HG03521 (cell line): ENCODE measurements at regions not wholly inside any gene's neighbourhood (a gene's known extent, or its start where the extent isn't known, plus 50 kb on each side); places are given as distances from the start of the nearest gene placed in this dataset.
"Not testable (repeated sequence)": the region's sequence is repeated elsewhere in the genome, so short reads cannot be mapped to it uniquely, and the experiment has no call there.

ENCODE experiments used
- ATAC-seq: cut with Tn5 transposase; IDR thresholded peaks from one replicate; pipeline ENCODE4 v1.9.1; 2021; ENCODE audit warnings: mild to moderate bottlenecking, moderate library complexity; ENCODE audit not compliant: unreplicated experiment

DNA sequence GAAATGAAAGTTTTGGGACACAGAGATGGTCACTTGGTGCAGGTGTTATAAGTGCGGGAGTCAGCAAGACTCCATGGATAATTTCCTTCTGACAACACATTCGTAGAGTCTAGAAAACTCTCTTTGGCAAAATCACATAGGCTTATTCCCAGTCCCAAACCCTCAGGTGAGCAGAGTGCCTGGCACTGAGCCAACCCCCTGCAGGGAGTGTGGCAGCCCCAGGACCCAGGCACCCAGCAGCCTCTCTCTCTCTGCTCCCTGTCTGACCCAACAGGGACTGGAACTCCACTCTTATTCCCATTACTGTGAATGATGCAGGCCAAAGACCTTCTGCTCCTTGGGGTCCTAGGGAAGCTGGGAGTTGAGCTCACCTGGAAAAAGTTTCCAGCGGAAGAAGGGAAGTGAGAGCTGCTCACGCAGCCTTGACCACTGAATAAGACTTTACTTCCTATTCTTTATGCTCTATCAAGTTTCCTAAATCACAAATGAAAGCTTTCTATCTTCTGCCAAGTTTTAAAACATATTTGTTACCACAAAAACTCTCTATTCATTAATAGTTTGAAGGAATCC is 132.6 kb upstream of the ETV3 start:
- ATAC-seq = no peak

DNA sequence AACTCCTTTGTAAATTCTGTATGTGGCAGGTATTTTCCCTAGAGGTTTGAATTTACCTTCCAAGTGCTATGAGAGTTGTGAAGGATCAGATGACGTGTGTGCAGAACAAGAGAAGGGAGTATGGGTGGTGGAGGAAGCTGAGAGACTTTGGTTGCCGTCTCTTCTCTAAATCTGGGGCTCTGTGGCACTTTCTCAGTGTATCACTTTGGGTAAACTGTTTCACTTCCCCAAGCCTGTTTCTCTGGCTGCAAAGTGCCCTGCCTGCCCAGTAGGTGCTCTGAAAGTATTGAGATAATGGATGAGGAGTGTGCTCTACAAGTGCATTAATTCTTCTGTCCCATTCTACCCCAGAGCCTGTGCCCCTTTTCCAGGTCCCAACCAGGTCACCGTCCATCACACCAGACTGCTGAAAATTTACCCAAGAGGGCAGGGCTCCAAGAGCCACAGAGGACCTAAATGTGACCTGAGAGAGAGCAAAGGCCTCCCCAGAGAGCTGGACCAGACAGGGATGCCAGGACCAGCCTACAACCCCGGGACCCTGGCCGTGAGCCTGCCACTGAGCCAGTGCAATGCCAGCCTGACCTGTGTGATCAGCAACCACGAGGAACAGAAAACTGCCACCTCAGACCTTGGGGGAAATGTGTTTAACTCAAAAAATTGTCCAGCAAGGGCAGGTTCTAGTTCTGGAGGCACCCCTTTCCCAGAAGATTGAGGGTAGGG is 131.6 kb upstream of the ETV3 start:
- no peak for ATAC-seq

DNA sequence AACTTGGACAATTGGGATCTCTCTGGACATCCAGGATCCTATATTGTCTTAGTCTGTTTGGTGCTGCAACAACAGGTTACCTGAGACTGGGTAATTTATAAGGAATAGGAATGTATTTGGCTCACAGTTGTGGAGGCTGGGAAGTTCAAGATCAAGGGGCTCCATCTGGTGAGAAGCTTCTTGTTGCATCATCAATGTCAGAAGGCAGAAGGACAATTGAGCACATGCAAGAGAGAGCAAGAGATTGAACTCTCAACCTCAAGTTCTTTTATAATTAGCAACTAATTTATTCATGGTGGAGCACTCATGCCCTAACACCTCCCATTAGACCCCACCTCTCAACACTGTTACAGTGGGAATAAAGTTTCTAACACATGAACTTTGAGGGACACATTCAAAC is 124.7 kb upstream of the ETV3 start:
- no peak for ATAC-seq

DNA sequence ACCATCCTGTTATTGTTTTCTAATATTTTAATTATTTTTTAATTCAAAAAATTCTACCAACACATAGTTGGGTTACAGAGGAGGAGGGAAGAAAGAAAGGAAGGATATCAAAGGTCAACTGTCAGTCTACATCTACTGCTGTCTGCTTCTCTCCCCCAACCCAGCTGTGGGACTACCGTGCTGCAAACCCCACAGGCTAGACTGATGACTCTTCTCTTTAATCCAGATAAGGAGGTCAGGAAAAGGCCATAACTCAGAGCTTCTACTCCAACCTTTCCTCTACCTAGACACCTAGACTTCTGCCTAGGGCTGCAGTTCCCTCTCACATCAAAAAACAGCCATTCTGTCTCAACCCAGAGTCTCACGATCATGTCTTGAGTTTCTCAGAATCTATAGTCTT is 124.2 kb upstream of the ETV3 start:
- ATAC-seq = no peak

DNA sequence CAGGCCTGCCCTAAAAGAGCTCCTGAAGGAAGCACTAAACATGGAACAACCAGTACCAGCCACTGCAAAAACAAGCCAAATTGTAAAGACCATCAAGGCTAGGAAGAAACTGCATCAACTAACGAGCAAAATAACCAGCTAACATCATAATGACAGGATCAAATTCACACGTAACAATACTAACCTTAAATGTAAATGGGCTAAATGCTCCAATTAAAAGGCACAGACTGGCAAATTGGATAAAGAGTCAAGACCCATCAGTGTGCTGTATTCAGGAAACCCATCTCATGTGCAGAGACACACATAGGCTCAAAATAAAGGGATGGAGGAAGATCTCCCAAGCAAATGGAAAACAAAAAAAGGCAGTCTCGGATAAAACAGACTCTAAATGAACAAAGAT is 117.7 kb upstream of the ETV3 start:
- not testable (repeated sequence) for ATAC-seq

DNA sequence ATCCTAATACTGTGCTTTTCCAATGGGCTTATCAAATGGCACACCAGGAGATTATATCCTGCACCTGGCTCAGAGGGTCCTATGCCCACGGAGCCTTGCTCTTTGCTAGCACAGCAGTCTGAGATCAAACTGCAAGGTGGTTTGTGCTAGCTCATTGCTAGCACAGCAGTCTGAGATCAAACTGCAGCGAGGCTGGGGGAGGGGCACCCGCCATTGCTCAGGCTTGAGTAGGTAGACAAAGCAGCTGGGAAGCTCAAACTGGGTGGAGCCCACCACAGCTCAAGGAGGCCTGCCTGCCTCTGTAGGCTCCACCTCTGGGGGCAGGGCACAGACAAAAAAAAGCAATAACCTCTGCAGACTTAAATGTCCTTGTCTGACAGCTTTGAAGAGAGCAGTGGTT is 116.0 kb upstream of the ETV3 start:
- not testable (repeated sequence) for ATAC-seq

DNA sequence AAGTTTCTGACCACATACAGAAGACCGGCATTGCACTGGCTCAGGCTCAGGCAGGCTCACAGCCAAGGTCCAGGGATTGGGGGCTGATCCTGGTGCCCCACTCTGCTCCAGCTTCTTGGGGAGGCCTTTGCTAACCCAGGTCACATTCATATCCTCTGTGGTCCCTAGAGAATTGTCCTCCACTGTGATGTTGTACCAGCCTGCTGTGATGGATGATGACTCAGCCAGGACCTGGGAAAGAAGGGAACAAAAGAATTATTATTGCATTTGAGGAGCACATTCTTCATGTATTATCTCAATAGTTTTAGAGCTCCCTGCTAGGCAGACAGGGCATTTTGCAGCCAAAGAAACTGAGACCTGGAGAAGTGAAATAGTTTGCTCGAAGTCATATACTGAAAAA is 114.3 kb upstream of the ETV3 start:
- no peak for ATAC-seq

DNA sequence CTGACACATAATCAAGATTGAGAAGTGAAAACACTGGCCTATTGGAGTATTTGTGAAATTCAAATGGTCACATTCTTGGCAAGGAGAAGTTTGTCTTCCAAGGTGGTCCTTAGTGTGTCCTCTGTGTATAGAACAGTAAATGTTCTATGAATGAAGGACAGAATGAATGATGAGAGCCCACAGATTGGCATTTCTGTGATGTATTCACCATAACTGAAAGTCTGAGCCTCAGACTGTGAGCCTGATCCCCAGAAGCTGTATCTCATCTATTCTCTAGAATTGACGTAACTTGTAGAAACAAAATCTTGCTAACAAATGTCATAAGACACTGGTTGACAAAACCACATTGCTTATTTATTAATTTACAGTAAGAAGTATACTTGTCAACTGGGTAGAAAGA is 111.5 kb upstream of the ETV3 start:
- ATAC-seq = no peak

DNA sequence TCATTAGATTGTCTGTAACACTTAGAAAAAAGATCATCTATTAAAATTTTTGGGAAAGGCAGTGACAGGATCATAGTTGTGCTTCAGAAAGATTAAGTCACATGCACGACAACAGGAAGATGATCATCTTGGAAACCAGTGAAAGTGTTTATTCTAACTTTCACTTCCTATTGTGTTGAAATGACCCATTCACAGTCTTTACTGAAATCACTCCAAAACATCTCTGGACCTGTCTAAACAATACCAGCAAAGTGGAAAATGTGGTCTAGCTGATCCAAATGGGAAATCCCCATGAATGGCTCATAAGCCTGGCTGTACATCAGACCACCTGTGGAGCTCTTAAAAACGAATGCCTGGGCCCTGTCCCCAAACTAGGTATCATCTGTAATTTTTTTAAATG is 111.1 kb upstream of the ETV3 start:
- ATAC-seq = no peak

DNA sequence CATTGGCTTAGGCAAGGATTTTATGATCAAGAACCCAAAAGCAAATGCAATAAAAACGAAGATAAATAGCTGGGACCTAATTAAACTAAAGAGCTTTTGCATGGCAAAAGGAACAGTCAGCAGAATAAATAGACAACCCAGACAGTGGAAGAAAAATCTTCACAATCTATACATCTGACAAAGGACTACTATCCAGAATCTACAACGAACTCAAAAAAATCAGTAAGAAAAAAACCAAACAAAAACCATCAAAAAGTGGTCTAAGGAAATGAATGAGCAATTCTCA is 109.5 kb upstream of the ETV3 start:
- not testable (repeated sequence) for ATAC-seq

DNA sequence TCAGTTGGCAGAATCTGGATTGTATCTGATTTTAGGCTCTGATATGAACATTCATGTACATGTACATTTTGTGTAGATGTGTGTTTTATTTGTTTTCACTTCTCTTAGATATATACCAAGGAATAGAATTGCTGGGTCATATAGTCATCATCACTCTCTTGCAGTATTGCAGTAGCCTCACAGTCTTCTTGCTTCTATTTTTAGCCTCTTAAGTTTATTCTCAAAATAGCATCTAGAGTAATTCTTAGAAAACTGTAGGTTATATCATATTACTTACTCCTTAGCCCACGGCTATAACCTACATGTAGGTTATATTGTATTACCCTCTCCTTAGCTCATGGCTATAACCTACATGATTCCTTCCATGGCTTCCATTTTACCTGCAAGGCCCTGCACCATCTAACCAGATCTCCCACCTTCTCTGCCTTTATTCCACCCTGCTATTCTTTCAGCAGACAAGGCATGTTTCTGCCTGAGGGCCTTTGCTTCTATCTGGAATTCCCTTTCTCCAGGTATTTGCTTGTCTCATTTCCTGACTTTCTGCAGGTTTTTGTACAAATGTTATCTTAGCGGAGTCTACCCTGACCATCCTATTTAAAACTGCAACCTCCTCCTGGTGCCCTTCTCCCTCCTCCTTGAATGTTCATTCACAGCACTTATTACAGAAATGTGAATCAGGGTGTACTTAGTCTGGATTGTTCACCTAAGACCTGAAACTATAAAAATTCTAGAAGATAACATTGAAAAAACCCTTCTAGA is 109.0 kb upstream of the ETV3 start:
- no peak for ATAC-seq

DNA sequence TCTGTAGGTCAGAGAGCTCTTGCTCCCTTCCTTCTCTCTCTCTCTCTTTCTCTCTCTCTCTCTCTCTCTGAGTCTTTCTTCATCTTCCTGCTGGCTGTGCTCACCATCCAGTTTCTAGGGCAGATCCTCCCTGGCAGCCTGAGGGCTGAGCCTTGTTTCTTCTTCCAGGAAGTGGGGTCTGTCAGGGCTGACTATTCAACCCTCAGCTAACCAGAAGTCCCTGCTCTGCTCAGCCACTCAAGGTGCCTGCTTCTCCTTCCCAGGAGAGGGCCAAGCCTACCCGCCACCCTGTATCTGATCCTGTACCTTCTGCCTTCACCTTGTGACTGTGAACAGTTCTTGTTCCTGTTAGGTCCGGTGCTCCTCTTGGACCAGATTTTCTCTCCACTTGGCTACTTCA is 107.6 kb upstream of the ETV3 start:
- ATAC-seq = no peak

DNA sequence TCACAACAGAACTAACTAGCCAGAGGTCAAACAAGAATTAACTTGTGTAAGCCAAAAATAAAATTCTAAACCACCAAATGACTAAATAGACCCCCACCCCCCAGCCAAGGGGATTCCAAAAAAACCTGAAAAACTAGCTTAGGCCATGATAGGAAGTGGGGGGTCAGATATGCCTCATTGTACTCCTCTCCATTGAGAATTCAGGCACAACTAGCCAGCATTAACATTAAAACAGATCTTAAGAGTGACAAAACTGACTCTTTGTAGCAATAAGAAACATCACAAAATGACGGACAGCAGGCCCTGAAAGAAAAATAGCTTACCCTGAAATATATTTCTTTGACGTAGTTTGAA is 103.0 kb upstream of the ETV3 start:
- ATAC-seq = no peak

DNA sequence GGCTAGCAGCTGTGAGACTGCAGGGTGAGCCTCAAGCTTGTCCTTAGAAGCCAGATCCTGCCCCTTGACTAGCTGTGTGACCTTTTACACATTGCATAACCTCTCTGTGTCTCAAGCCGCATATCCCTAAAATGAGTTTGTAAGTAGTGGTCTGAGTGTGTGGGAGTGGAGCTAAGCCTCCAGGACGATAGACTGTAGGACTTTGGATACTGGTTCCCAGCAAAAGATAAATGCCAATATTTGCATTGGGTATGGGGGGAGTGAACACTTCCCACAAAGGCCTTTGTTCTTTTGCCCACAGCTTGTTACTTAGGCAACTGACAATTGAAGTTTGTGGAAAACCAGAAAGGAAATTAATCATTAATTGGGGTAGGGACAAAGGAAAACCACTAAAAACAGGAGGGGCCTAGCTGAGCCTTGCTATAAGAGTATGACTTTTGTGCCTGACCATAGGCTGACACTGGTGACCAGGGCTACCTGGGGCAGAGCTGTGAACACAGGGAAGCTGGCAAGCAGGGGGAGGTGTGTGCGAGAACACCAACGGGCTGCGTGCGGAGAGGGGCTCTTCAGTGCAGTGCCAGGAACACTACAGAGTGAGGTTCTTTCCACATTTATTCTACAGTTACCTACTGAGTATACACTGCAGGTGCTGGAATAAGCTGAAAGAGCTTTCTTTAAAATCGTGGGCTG is 102.4 kb upstream of the ETV3 start:
- no peak for ATAC-seq

DNA sequence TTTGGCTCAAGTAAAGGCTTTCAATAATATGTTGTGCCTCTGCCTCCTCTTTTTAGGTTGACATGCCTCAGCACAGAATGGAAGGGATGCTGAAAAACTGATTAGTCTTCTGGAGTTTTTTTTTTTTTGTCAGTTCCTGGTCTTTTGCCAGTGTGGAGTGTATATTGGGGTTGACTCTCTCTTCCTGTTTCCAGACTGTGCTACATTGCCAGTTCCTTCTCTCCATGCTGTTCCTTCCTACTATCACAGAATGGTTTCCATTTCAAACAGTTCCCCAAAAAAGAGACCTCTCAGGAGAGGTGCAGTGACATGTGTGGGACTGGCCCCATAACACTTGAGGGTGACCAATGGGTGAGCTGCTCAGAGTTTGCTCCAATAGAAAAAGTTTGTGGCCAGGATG is 101.7 kb upstream of the ETV3 start:
- no peak for ATAC-seq

DNA sequence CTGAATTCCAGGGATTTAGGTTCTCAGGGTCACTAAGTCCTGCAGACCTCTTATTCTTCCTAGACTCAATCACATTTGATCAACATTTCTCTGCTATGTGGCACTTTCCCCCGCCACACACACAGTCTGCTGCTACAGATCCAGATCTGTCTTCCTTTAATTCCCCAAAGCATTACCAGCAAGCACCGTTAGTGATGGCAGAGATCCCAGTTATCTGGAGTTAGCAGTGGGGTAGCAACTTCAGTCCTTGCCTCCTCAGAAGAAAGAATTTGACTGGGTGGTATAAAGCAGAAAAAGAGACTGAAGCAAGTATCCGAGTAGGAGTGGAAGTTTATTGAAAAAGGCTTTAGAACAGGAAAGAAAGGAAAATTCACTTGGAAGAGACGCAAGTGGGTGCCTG is 100.4 kb upstream of the ETV3 start:
- no peak for ATAC-seq

DNA sequence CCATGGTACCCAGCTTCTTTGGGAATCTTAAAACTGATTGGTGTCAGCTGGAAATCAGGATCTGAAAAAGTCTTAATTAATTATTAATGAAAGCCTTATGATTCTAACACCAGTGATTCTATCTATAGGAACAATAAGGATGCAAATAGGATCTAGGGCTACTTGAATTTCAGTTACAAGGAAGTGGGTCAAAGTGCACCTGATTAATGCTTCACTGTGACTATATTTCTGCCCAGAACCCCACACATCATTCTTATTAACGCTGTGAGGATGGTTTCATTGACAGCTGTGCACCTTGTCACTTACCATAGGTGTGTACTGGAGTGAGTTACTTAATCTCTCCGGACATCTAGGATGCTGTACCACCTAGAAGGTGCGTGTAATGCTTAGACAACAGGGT is 99.8 kb upstream of the ETV3 start:
- no peak for ATAC-seq

DNA sequence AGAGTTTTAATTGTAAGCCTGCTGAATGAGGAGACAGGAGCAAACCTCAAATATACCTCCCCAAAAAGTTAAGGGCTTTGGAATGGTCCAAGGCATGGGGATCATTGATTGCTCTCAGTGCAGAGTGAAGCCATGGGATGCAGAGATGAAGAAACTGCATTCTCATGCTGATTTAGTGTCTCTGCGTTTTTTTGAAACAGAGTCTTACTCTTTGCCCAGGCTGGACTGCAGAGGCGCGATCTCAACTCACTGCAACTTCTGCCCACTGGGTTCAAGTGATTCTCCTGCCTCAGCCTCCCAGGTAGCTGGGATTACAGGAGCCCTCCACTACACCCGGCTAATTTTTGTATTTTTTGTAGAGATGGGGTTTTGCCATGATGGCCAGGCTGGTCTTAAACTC is 99.3 kb upstream of the ETV3 start:
- ATAC-seq = no peak

DNA sequence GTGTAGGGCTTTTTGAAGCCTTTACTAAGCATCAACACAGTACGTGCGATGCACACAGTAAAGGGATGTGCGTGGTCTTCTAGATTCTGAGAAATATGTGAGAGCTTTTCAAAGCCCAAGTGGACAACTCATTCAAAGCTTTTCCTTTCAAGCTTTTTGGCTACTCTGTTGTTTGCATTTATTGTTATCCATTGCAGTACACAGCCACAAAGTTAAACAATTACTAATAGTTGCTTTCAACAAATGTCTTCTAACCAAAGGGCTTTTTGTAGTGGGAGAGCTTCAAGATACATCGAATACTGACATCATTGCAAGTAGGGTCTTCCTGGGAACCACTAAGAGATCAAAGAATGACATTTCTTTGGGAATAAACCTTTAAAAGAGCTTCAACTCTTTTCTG is 97.9 kb upstream of the ETV3 start:
- no peak for ATAC-seq

DNA sequence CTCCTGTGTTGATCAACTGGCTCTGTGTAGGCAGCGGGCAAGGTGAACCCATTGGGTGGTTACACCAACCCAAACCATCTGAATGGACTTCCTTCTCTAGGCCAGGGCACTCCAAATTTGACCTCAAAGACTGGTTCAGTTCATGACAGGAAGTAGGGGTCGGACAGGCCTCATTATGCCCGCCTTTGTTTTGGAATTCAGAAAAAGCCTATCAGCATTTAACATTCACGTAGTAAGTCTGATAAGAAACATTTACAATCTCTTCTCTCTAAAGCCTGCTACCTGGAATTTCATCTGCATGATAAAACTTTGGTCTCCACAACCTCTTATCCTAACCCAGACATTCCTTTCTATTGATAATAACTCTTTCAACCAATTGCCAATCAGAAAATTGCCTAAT is 97.1 kb upstream of the ETV3 start:
- ATAC-seq = no peak

DNA sequence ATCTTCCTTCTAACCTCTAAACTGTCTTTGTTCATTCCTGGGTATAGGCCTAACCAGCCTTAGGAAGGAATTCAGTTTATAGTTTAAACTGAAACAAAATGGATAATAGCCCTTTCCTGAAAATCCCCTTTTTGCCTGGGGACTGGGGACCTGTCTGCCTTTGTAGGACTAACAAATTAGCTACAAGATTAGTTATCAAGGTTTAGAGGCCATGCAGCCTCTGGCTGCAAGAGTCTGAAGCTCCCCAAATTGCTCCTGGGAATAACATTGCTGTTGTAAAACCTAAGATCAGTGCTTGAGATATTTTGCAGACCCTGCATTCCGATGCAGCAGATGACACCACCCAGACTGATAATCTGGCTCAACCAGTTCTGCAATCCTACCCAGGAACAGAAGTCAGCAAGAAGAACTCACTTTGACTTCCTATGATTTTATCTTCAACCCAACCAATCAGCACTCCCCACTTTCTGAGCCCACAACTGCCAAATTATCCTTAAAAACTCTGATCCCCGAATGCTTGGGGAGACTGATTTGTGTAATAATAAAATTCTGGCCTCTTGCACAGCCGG is 96.6 kb upstream of the ETV3 start:
- ATAC-seq = no peak

DNA sequence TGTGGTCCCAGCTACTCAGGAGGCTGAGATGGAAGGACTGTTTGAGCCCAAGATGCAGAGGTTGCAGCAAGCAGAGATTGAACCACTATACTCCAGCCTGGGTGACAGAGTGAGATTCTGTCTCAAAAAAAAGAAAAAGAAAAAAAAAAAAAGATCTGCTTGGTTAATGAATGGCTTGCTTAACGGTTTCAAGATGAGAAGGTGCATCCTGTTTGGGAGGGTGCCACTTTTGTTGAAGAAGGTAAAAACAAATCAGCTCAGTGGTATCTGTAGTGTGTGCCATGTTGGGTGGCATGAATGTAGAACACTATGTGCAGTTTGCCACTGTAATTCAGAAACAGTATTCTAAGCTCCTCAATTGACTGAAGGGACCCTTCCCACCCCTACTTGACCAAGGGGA is 94.9 kb upstream of the ETV3 start:
- ATAC-seq = no peak
